Motor neuron (in vitro differentiated cells): ENCODE measurements at regions not wholly inside any gene's neighbourhood (a gene's known extent, or its start where the extent isn't known, plus 50 kb on each side); places are given as distances from the start of the nearest gene placed in this dataset.
A peak's percentile ranks its signal among the peaks of the same experiment; 100 is the strongest.
"Not testable (repeated sequence)": the region's sequence is repeated elsewhere in the genome, so short reads cannot be mapped to it uniquely, and the experiment has no call there.

Experiments used
- ATAC-seq, 8 experiments: fragments of 200-7000 bp; cut with Tn5 transposase; replicated peaks in 6 of 8; 2 replicates each; pipeline ENCODE4 v1.8.0; 2021; ENCODE audit warnings: mild to moderate bottlenecking in 8 of 8, moderate library complexity in 8 of 8
- H3K27ac ChIP-seq, 2 donors: fragments of 250-450 bp; sonication (Bioruptor Pico); 2 replicates each; pipeline ENCODE4 v1.9.0; 2021; ENCODE audit warnings: antibody characterized with exemption in 2 of 2, mild to moderate bottlenecking in 2 of 2, moderate library complexity in 1 of 2
- H3K4me1 ChIP-seq, 2 donors: fragments of 250-450 bp; sonication (Bioruptor Pico); replicated peaks in 1 of 2; 2 replicates each; pipeline ENCODE4 v1.6.1; 2021; ENCODE audit warnings: antibody characterized with exemption in 2 of 2, mild to moderate bottlenecking in 2 of 2, moderate library complexity in 1 of 2
- H3K4me3 ChIP-seq, 5 donors: fragments of 250-450 bp; sonication (Bioruptor Pico); 2 replicates each; pipeline ENCODE4 v1.9.0; 2021; ENCODE audit warnings: antibody characterized with exemption in 5 of 5, mild to moderate bottlenecking in 5 of 5, moderate library complexity in 4 of 5
- whole genome bisulfite sequencing, 10 experiments: fragments of 450-650 bp; shearing (Covaris generic); methylation state at CpG; one replicate each; pipeline ENCODE4 v1.0.0; 2022; 5-methylcytosine and 5-hydroxymethylcytosine counted together
- in situ Hi-C, 9 experiments: fragments of 400-800 bp; cut with MboI; loops; one replicate each; pipeline ENCODE4 v1.15.0; 2021; ENCODE audit warnings: low sequenced_read_pairs in 9 of 9, low pct_unique_long_range_greater_than_20kb in 2 of 9; ENCODE audit not compliant: unreplicated experiment in 9 of 9

DNA sequence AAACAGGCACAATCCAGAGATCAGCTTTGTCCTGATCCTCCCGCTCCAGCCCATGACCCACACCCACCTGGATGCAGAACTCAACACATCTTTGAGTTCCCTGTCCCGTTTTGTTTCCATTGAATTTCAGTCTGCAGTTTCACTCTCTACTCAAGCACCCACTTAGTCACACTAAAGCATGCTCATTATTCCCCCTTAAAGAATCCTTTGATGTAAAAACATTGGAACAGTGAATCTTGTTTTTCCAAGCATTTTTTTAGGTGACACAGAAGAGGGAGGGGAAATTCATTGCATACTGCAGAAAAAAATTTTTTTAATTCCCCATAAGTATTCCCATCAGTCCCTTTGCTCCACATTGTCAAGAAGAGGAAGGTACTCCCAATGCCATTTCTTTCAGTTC, 249.7 kb upstream of the TTC29 start:
- 29 to 100% (median 86%) methylated on average over 1 to 2 of the region's 2 CpGs; no CpG with 5 or more reads in 3 of the 10 experiments for WGBS, 10 experiments
- Histone ChIP-seq H3K27ac (no peak overlapping the region), H3K4me3 (no peak overlapping the region), H3K4me1 (no peaks in the 10 kb centered on the region)
- in situ Hi-C loops: no loop called here
- ATAC-seq: no peak

DNA sequence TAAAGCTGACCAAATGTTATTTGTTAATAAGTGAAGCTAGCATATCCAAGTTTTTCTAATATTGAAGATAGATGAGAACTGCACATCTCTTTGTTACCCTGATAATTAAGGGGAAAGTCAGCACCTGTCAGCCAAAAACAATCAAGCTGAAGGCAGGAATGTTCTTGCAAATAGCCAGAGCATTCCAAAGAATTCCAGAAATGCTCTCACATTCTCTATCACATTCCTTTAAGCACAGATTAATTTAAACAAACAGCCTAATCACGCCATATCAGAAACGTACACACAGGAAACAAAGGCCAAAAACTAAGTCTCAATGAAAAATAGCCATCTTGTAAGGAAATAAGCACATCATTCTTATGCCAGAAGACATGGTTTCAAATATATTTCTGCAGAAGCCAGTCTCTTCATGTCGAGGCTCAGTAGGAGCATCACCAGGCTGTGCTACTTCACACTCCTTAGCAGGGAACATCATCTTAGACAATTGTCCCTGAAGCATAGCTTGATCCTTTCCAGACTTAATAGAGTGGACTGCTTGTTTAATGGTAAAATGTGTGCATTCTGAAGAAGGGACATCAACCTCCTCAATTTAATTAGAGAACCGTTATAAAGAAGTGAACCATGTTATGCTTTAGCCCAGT, 252.9 kb upstream of the TTC29 start:
- Histone ChIP-seq H3K4me3 (no peak overlapping the region), H3K27ac (no peak overlapping the region), H3K4me1 (no peaks in the 10 kb centered on the region)
- 20 to 95% (median 65%) methylated on average over 1 to 4 of the region's 4 CpGs; no CpG with 5 or more reads in 3 of the 10 experiments for WGBS, 10 experiments
- peak in 1 of 8 experiments; percentile 55 for ATAC-seq
- in situ Hi-C loops: no loop called here

GRCh38 chr4:147201016-147201415, 255.4 kb upstream of the TTC29 start:
- ATAC-seq: no peak
- H3K4me1 ChIP-seq: no peaks in the 10 kb centered on the region
- H3K4me3 ChIP-seq: no peak overlapping the region
- H3K27ac ChIP-seq: no peak overlapping the region
- in situ Hi-C loops: no loop called here
- 0 to 80% (median 22%) methylated on average over 1 of the region's 1 CpG; no CpG with 5 or more reads in 1 of the 10 experiments for WGBS, 10 experiments

DNA sequence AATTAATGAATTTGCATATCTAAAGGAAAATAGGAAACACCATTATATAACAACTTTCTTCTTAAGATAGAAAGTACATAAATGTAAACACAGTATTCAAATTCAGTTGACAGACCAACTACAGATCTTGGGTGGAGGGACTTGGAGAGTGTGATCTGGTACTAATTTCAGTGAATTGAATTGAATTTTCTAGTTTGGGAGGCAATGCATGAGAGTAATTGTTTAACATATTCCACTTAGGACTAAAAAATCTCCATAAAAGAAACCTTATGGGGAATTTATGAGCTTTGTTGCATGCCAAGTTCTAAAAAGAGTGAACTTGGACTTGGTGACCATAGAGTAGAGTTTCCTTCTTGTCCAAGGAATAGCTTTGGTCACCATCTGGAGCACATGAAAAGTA, 261.1 kb upstream of the TTC29 start:
- in situ Hi-C loops: no loop called here

DNA sequence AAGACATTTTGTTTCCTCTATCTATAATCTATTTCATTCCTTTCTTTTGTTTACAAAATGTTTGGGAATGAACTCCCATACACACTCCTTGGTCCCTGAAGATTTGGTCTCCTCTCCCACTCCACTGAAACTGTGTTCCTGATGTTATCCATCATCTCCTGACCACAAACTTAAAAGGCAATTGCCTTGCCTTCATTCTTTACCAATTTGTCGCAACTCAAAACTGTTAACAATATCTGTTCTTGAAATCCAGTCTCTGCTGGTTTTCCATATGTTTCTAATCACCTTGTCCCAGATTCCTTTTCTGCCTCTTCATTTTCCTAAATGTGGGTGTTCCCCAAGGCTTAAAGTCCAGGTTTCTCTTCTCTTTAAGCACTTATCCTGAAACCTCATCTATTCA, 262.2 kb upstream of the TTC29 start:
- no peak for ATAC-seq
- in situ Hi-C loops: no loop called here
- Histone ChIP-seq H3K4me3 (no peak overlapping the region), H3K27ac (no peak overlapping the region), H3K4me1 (no peaks in the 10 kb centered on the region)
- WGBS, 10 experiments: 27 to 100% (median 75%) methylated on average over 1 of the region's 1 CpG; no CpG with 5 or more reads in 3 of the 10 experiments

More for the DNA sequence above, 261.1 kb upstream of the TTC29 start:
- ATAC-seq: peak in 3 of 8 experiments; percentile 86 to 92 (median 91)
- H3K4me3 ChIP-seq: no peak overlapping the region
- H3K4me1 ChIP-seq: no peaks in the 10 kb centered on the region
- H3K27ac ChIP-seq: no peak overlapping the region

DNA sequence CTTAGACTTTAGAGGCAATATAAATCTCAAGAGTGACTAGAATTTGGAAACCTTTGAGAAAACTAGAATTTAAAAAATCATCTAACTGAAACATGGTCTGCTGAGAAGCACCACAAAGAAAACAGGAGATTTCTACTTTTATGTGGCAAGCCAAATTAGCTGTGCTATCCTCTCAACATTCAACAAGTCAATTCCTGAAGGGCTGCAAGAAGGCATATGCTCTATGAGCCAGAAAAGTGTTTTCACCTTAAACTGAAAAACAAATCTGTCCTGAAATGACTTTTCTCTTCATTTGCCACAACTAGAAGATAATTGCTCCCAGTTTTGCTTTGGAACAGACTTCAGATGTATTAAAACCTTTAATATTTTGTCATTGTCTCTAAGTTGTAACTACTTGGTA, 263.2 kb upstream of the EDNRA start:
- no peak overlapping the region for H3K27ac ChIP-seq
- in situ Hi-C loops: no loop called here
- no peak overlapping the region for H3K4me3 ChIP-seq
- H3K4me1 ChIP-seq: no peaks in the 10 kb centered on the region
- no peak for ATAC-seq

DNA sequence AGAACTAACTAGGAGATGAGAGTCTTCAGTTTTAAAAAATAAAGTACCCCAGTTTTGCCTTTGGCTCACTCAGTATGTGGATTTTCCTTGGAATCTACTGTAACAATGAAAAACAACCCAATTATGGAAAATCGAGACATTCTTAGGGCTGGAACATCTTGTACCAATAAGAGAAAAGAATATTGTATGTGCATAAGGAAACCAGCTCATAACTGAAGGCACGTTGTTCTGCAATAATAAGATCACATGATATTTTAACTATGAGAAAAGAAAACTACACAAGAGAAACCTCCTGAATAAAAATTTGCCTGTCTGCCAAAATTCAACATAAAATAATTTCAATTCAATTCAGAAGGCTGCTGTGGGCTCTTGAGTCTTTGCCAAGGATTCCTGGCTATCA, 261.8 kb upstream of the EDNRA start:
- WGBS, 10 experiments: 0 to 81% (median 60%) methylated on average over 1 to 2 of the region's 2 CpGs; no CpG with 5 or more reads in 1 of the 10 experiments
- in situ Hi-C loops: no loop called here
- Histone ChIP-seq H3K27ac (no peak overlapping the region), H3K4me1 (no peaks in the 10 kb centered on the region), H3K4me3 (no peak overlapping the region)
- ATAC-seq: peak in 3 of 8 experiments; percentile 42 to 57 (median 54)

GRCh38 chr4:147220833-147221232, 260.1 kb upstream of the EDNRA start:
- in situ Hi-C loops: no loop called here
- peak in 3 of 8 experiments; percentile 33 to 58 (median 40) for ATAC-seq
- Histone ChIP-seq H3K4me1 (no peaks in the 10 kb centered on the region), H3K4me3 (no peak overlapping the region), H3K27ac (no peak overlapping the region)
- 0 to 91% (median 31%) methylated on average over 1 of the region's 1 CpG; no CpG with 5 or more reads in 2 of the 10 experiments for WGBS, 10 experiments

GRCh38 chr4:147222906-147223305, 258.0 kb upstream of the EDNRA start:
- no peaks in the 10 kb centered on the region for H3K4me1 ChIP-seq
- in situ Hi-C loops: no loop called here
- H3K27ac ChIP-seq: no peak overlapping the region
- H3K4me3 ChIP-seq: no peak overlapping the region
- ATAC-seq: no peak
- WGBS, 10 experiments: 33 to 100% (median 69%) methylated on average over 1 to 3 of the region's 4 CpGs; no CpG with 5 or more reads in 1 of the 10 experiments

DNA sequence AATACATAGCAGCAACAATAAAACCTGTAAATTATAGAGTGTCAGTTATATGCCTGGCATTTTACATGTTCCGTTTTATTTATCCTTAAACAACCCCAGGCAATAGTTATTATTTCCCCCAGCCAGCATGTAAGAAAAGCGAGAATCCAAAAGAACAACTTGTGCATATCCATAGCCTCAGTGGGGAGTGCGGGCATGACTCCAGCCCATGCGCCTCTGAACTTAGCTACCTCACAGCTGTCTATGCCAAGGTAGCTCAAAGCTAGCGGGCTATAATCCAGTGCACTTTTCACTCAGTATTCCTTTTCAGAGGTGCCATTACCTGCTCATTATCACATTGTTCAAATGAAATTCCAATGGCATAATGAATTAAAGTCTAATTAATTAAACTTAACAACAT, 257.3 kb upstream of the EDNRA start:
- Histone ChIP-seq H3K27ac (no peak overlapping the region), H3K4me3 (no peak overlapping the region), H3K4me1 (no peaks in the 10 kb centered on the region)
- WGBS, 10 experiments: 50 to 100% (median 83%) methylated on average over 2 to 5 of the region's 5 CpGs; no CpG with 5 or more reads in 1 of the 10 experiments
- ATAC-seq: no peak
- in situ Hi-C loops: no loop called here

DNA sequence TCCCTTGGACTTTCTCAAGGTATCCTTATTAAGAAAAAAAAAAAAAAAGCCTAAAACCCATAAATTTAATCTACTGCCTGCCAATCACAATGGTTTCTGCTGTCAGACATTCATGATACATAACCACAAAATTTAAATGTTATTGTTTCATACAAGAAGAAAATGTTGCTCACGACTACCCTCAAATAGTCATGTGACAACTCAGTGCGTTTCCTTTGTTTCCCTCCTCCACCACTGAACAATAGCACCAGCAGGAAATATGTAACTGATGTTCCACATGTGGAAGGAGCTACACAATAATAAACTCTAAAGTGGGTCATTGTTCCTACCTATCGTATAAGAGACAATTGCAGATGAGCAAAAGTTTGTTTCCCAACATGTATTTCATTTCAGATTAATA, 244.1 kb upstream of the EDNRA start:
- no peak for ATAC-seq
- 14 to 100% (median 77%) methylated on average over 1 to 3 of the region's 3 CpGs for WGBS, 10 experiments
- Histone ChIP-seq H3K4me1 (no peaks in the 10 kb centered on the region), H3K4me3 (no peak overlapping the region), H3K27ac (no peak overlapping the region)
- in situ Hi-C loops: no loop called here

DNA sequence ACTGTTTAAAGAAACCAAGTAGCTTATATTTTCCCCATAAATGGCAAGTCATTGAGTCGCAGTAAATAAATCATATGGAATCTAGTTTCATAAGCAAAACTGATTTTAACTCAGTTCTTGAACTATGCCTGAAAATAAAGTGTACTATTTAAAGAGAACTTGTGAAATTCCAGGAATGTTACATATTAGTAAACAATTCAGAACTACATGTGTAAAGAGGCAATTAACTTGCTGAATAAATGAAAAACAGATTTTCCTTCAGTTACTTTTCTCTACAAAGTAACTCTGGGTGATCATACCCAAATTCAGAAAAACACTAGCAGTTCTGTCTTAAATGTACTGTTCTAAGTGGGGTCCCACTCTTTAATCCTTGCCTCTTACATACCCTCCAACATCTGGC, 236.1 kb upstream of the EDNRA start:
- H3K4me3 ChIP-seq: no peak overlapping the region
- no peak overlapping the region for H3K27ac ChIP-seq
- WGBS, 10 experiments: 0 to 44% (median 0%) methylated on average over 1 of the region's 1 CpG
- H3K4me1 ChIP-seq: no peaks in the 10 kb centered on the region
- in situ Hi-C loops: no loop called here
- no peak for ATAC-seq

DNA sequence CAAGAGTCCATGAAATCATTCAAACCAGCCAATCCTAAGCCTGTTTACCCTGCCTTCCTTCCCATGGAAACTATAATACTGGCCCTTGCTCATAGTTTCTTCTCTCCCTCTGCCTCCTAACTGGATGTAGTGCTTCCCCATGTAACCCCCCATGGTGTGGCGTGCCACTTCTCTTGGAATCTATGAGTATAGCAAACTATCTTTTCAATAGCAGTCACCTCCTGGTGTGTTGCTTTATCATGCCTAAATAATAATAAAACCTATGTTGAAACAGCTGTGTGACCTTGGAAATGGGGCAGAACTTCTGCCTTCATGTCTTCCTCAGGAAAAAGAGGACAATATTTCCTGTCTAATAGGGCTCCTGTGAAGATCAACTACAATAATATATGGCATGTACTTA, 234.8 kb upstream of the EDNRA start:
- Histone ChIP-seq H3K4me1 (no peaks in the 10 kb centered on the region), H3K4me3 (no peak overlapping the region), H3K27ac (no peak overlapping the region)
- in situ Hi-C loops: no loop called here
- no peak for ATAC-seq
- WGBS, 10 experiments: 67 to 100% (median 79%) methylated on average over 1 of the region's 1 CpG; no CpG with 5 or more reads in 6 of the 10 experiments

DNA sequence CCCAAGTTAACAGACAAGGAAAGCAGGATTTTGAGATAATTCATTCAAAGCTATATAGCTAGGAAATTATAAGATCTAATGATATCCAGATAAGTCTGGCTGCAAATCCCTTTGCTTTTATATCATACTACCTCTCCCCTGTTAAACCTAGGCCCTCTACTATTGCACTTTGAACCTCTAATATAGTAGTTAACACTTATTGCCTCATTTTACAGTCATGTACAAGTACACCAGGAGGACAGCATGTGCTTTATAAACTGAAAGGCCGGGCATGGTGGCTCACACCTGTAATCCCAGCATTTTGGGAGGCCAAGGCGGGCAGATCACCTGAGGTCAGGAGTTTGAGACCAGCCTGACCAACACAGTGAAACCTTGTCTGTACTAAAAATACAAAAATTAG, 234.4 kb upstream of the EDNRA start:
- H3K4me1 ChIP-seq, in situ Hi-C loops, H3K27ac ChIP-seq, ATAC-seq, H3K4me3 ChIP-seq: not testable (repeated sequence)
- 10 to 100% (median 88%) methylated on average over 1 to 2 of the region's 2 CpGs; no CpG with 5 or more reads in 5 of the 10 experiments for WGBS, 10 experiments
